Vagina (tissue), 2 donors: ENCODE measurements at regions not wholly inside any gene's neighbourhood (a gene's known extent, or its start where the extent isn't known, plus 50 kb on each side); places are given as distances from the start of the nearest gene placed in this dataset.

Source experiments
- DNase-seq, 2 donors: peaks; one replicate each; pipeline ENCODE4 v3.0.0-alpha.2; 2017; ENCODE audit errors: extremely low spot score in 2 of 2
- H3K27ac ChIP-seq: fragments of 200-600 bp; sonication (generic); one replicate; pipeline ENCODE4 v1.5.1; 2019
- H3K27me3 ChIP-seq: fragments of 200-600 bp; sonication (generic); one replicate; pipeline ENCODE4 v1.5.1; 2019
- H3K36me3 ChIP-seq, 2 donors: fragments of 200-600 bp; sonication (generic); one replicate each; pipeline ENCODE4 v1.5.1; 2017 to 2019
- H3K4me1 ChIP-seq: fragments of 200-600 bp; sonication (generic); one replicate; pipeline ENCODE4 v1.5.1; 2019
- H3K4me3 ChIP-seq, 2 donors: fragments of 200-600 bp; sonication (generic); 1 replicate in 1 of 2; 2 replicates in 1 of 2; pipeline ENCODE4 v1.5.1; 2016 to 2019
- H3K9me3 ChIP-seq: fragments of 200-600 bp; sonication (generic); one replicate; pipeline ENCODE4 v1.5.1; 2019
- POLR2A ChIP-seq, 2 donors: fragments of 450-650 bp; IDR thresholded peaks; one replicate each; pipeline ENCODE4 v1.6.1; 2017; ENCODE audit warnings: antibody characterized with exemption in 2 of 2, mild to moderate bottlenecking in 2 of 2, moderate library complexity in 2 of 2
- POLR2AphosphoS5 ChIP-seq, 2 donors: sonication (generic); formaldehyde crosslinking; IDR thresholded peaks; one replicate each; pipeline ENCODE4 v1.9.0; 2017; ENCODE audit warnings: antibody characterized with exemption in 2 of 2, mild to moderate bottlenecking in 2 of 2, low read depth in 1 of 2; ENCODE audit not compliant: insufficient read depth in 1 of 2
- intact Hi-C: fragments of 100-400 bp; cut with DNase I; formaldehyde crosslinking; loops from one replicate; pipeline ENCODE4 v1.15.1; 2023
- TF ChIP-seq, protein P1 (sequence below), 3 experiments: fragments of 450-650 bp in 2 of 3; fragments of 200-600 bp in 1 of 3; sonication (generic) in 1 of 3; IDR thresholded peaks; one replicate each; pipeline ENCODE4 v1.5.1; 2017 to 2019; ENCODE audit warnings: antibody characterized with exemption in 3 of 3, mild to moderate bottlenecking in 2 of 3, moderate library complexity in 2 of 3

GRCh38 chr18:38421872-38422615 lies 856.4 kb upstream of the CELF4 start:
- Histone ChIP-seq H3K27me3 (no peaks in the 10 kb centered on the region), H3K27ac (no peak overlapping the region), H3K9me3 (no peaks in the 10 kb centered on the region), H3K4me1 (no peaks in the 10 kb centered on the region), H3K36me3 (no peaks in the 10 kb centered on the region), H3K4me3 (no peak overlapping the region)
- no peak for TF ChIP-seq POLR2AphosphoS5 (IDR thresholded peaks at IDR 0.05; ENCODE audit: insufficient read depth in 1 of 2, low read depth in 1 of 2)
- TF ChIP-seq, protein P1, sequence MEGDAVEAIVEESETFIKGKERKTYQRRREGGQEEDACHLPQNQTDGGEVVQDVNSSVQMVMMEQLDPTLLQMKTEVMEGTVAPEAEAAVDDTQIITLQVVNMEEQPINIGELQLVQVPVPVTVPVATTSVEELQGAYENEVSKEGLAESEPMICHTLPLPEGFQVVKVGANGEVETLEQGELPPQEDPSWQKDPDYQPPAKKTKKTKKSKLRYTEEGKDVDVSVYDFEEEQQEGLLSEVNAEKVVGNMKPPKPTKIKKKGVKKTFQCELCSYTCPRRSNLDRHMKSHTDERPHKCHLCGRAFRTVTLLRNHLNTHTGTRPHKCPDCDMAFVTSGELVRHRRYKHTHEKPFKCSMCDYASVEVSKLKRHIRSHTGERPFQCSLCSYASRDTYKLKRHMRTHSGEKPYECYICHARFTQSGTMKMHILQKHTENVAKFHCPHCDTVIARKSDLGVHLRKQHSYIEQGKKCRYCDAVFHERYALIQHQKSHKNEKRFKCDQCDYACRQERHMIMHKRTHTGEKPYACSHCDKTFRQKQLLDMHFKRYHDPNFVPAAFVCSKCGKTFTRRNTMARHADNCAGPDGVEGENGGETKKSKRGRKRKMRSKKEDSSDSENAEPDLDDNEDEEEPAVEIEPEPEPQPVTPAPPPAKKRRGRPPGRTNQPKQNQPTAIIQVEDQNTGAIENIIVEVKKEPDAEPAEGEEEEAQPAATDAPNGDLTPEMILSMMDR (IDR thresholded peaks at IDR 0.05), result no peak
- TF ChIP-seq POLR2A (IDR thresholded peaks at IDR 0.05), result no peak
- no peak for DNase-seq
- intact Hi-C loops, result no loop called here

GRCh38 chr18:38421021-38421420 lies 855.4 kb upstream of the CELF4 start:
- intact Hi-C loops, result no loop called here
- Histone ChIP-seq H3K36me3 (no peaks in the 10 kb centered on the region), H3K4me1 (no peaks in the 10 kb centered on the region), H3K4me3 (no peak overlapping the region), H3K27ac (no peak overlapping the region), H3K27me3 (no peaks in the 10 kb centered on the region), H3K9me3 (no peaks in the 10 kb centered on the region)
- DNase-seq, result no peak
- TF ChIP-seq POLR2A (IDR thresholded peaks at IDR 0.05) (no peak), POLR2AphosphoS5 (IDR thresholded peaks at IDR 0.05; ENCODE audit: insufficient read depth in 1 of 2, low read depth in 1 of 2) (no peak)
- TF ChIP-seq, protein P1 (IDR thresholded peaks at IDR 0.05), result no peak

- H3K9me3 ChIP-seq, result no peaks in the 10 kb centered on the region
- no peaks in the 10 kb centered on the region for H3K4me1 ChIP-seq
- H3K4me3 ChIP-seq, result no peak overlapping the region
- H3K27ac ChIP-seq, result no peak overlapping the region
- DNase-seq, result no peak
- TF ChIP-seq POLR2A (IDR thresholded peaks at IDR 0.05) (no peak), POLR2AphosphoS5 (IDR thresholded peaks at IDR 0.05; ENCODE audit: insufficient read depth in 1 of 2, low read depth in 1 of 2) (no peak)
- TF ChIP-seq, protein P1 (IDR thresholded peaks at IDR 0.05), result no peak
- intact Hi-C loops, result no loop called here
- H3K27me3 ChIP-seq, result no peaks in the 10 kb centered on the region
- no peaks in the 10 kb centered on the region for H3K36me3 ChIP-seq
Measured at GRCh38 chr18:38420611-38421010, 855.0 kb upstream of the CELF4 start.

DNA sequence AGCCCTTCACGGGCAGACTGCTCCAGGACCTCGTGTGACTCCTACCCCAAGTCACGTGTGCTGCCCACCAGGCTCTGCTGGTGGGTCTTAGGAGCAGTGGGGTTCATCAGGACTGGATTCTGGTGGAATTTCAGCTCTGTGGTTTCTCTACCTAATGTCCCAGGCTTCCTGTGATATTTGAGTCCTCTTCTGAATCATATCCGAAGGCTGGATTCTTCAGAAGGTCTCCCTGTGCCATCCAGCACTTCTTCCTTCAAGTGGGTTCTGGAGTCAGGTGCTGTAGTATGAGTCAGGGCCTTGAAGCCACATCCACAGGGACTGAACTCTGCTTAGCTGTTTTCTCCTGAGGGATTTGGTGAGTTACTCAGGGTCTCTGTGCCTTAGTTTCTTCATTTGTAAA lies 850.2 kb upstream of the CELF4 start:
- TF ChIP-seq, protein P1 (IDR thresholded peaks at IDR 0.05), result no peak
- TF ChIP-seq POLR2AphosphoS5 (IDR thresholded peaks at IDR 0.05; ENCODE audit: insufficient read depth in 1 of 2, low read depth in 1 of 2), result no peak
- TF ChIP-seq POLR2A (IDR thresholded peaks at IDR 0.05), result no peak
- Histone ChIP-seq H3K4me1 (no peaks in the 10 kb centered on the region), H3K27ac (no peak overlapping the region), H3K9me3 (no peaks in the 10 kb centered on the region), H3K4me3 (no peak overlapping the region), H3K36me3 (no peaks in the 10 kb centered on the region), H3K27me3 (no peaks in the 10 kb centered on the region)
- intact Hi-C loops, result no loop called here
- no peak for DNase-seq

DNA sequence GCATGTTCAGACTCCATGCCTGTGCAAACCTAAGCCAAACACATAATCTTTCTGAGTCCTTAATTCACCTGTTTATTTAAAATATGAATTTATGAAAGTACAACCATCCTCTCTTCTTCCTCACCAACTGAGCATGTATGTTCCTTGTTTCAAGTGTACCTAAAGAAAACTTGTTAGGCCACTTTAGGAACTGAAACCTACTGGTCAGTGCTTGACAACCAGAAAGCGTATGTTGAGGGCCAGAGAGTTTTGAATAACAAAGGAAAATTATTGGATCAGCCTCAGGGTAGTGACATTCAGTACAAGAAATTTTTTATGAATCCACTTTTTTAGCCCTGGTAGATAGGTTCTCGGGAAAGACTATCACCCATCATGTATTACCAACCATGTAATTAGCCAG lies 847.6 kb upstream of the CELF4 start:
- DNase-seq, result no peak
- H3K4me1 ChIP-seq, result no peaks in the 10 kb centered on the region
- H3K4me3 ChIP-seq, result no peak overlapping the region
- no peaks in the 10 kb centered on the region for H3K9me3 ChIP-seq
- no peaks in the 10 kb centered on the region for H3K36me3 ChIP-seq
- TF ChIP-seq, protein P1 (IDR thresholded peaks at IDR 0.05), result no peak
- TF ChIP-seq POLR2AphosphoS5 (IDR thresholded peaks at IDR 0.05; ENCODE audit: insufficient read depth in 1 of 2, low read depth in 1 of 2) (no peak), POLR2A (IDR thresholded peaks at IDR 0.05) (no peak)
- intact Hi-C loops, result no loop called here
- no peaks in the 10 kb centered on the region for H3K27me3 ChIP-seq
- H3K27ac ChIP-seq, result no peak overlapping the region
